ENCODE measurements at regions not wholly inside any gene's neighbourhood (a gene's known extent, or its start where the extent isn't known, plus 50 kb on each side); places are given as distances from the start of the nearest gene placed in this dataset.

GRCh38 chr20:7231303-7231702 lies 463.8 kb downstream of the BMP2 start (continued):
- TF ChIP-seq ZBTB33 (IDR thresholded peaks at IDR 0.05; ENCODE audit: borderline replicate concordance, low read depth) (no peak), PBX3 (IDR thresholded peaks at IDR 0.05) (no peak), NRF1 (IDR thresholded peaks at IDR 0.05; ENCODE audit: low read depth, low read length) (no peak)

GRCh38 chr20:7232796-7233195 lies 465.3 kb downstream of the BMP2 start:
- 0% methylated on average over 2 of the region's 2 CpGs for WGBS (ENCODE audit: low lambda C conversion rate)
- Histone ChIP-seq H3K9ac (no peak overlapping the region), H3K4me2 (no peak overlapping the region), H3K4me3 (ENCODE audit: low read depth in 2 of 2, low read length in 1 of 2) (no peak overlapping the region), H3K36me3 (replicated peaks in 1 of 2; ENCODE audit: control insufficient read depth in 1 of 2, insufficient read depth in 2 of 2, low read length in 1 of 2) (no peaks in the 10 kb centered on the region), H3K27me3 (ENCODE audit: insufficient read depth) (no peaks in the 10 kb centered on the region), H3K9me3 (no peaks in the 10 kb centered on the region), H3F3A (replicated peaks; ENCODE audit: insufficient read depth) (no peaks in the 10 kb centered on the region), H4K20me1 (ENCODE audit: insufficient read depth) (no peaks in the 10 kb centered on the region), H2AFZ (ENCODE audit: low read depth) (no peak overlapping the region), H3K9me2 (no peaks in the 10 kb centered on the region), H3K27ac (ENCODE audit: low read depth in 2 of 2, low read length in 1 of 2) (no peak overlapping the region), H3K79me2 (ENCODE audit: insufficient read depth) (no peaks in the 10 kb centered on the region), H3K4me1 (ENCODE audit: control insufficient read depth in 1 of 2, insufficient read depth in 2 of 2, low read depth in 1 of 2, low read length in 1 of 2) (no peaks in the 10 kb centered on the region)
- CTCF ChIA-PET = no interaction called here
- POLR2A ChIA-PET = no interaction called here
- TF ChIP-seq MXI1 (IDR thresholded peaks at IDR 0.05; ENCODE audit: low read depth, low read length) (no peak), POLR2AphosphoS5 (IDR thresholded peaks at IDR 0.05; ENCODE audit: low read depth, low read length) (no peak), USF1 (IDR thresholded peaks at IDR 0.05; ENCODE audit: borderline replicate concordance, low read depth) (no peak), NRF1 (IDR thresholded peaks at IDR 0.05; ENCODE audit: low read depth, low read length) (no peak), RCOR1 (IDR thresholded peaks at IDR 0.05; ENCODE audit: low read length) (no peak), MEF2A (IDR thresholded peaks at IDR 0.05; ENCODE audit: borderline replicate concordance, low read depth) (no peak), IRF3 (IDR thresholded peaks at IDR 0.05; ENCODE audit: low read depth, low read length) (no peak), TCF12 (IDR thresholded peaks at IDR 0.05) (no peak), GABPA (IDR thresholded peaks at IDR 0.05; ENCODE audit: low read depth) (no peak), USF2 (IDR thresholded peaks at IDR 0.05; ENCODE audit: borderline replicate concordance, low read depth, low read length) (no peak), TAF1 (IDR thresholded peaks at IDR 0.05; ENCODE audit: borderline replicate concordance, low read depth, low read length) (no peak), CHD2 (IDR thresholded peaks at IDR 0.05; ENCODE audit: low read length, partially characterized antibody) (no peak), FOSL2 (IDR thresholded peaks at IDR 0.05; ENCODE audit: borderline replicate concordance, low read depth) (no peak), PBX3 (IDR thresholded peaks at IDR 0.05) (no peak)
- DNase-seq = no peak
